Testis (tissue), 2 donors: ENCODE measurements at regions not wholly inside any gene's neighbourhood (a gene's known extent, or its start where the extent isn't known, plus 50 kb on each side); places are given as distances from the start of the nearest gene placed in this dataset.

ENCODE experiments used
- DNase-seq: peaks from one replicate; pipeline ENCODE4 v3.0.0-alpha.2; 2019
- H3K27ac ChIP-seq, 2 donors: fragments of 200-600 bp; sonication (generic); one replicate each; pipeline ENCODE4 v1.5.1; 2019
- H3K27me3 ChIP-seq: fragments of 200-600 bp; sonication (generic); one replicate; pipeline ENCODE4 v1.5.1; 2019
- H3K36me3 ChIP-seq: fragments of 200-600 bp; sonication (generic); one replicate; pipeline ENCODE4 v1.5.1; 2017; ENCODE audit warnings: low read depth; ENCODE audit errors: missing control alignments
- H3K4me1 ChIP-seq: fragments of 200-600 bp; sonication (generic); one replicate; pipeline ENCODE4 v1.5.1; 2019
- H3K4me3 ChIP-seq, 2 donors: fragments of 200-600 bp; sonication (generic); one replicate each; pipeline ENCODE4 v1.5.1; 2017 to 2019
- H3K9me3 ChIP-seq: fragments of 200-600 bp; sonication (generic); one replicate; pipeline ENCODE4 v1.5.1; 2017
- CTCF ChIP-seq, 3 experiments: fragments of 450-650 bp in 2 of 3; fragments of 200-600 bp in 1 of 3; sonication (generic) in 1 of 3; IDR thresholded peaks; one replicate each; pipeline ENCODE4 v1.5.1; 2016 to 2019; ENCODE audit warnings: antibody characterized with exemption in 3 of 3, mild to moderate bottlenecking in 2 of 3, moderate library complexity in 1 of 3
- POLR2A ChIP-seq: fragments of 450-650 bp; IDR thresholded peaks from one replicate; pipeline ENCODE4 v1.6.1; 2017; ENCODE audit warnings: antibody characterized with exemption, mild to moderate bottlenecking, moderate library complexity
- WGBS, 2 donors: methylation state at CpG; one replicate each; pipeline ENCODE4 v1.1.5; 2018; 5-methylcytosine and 5-hydroxymethylcytosine counted together
- intact Hi-C: fragments of 100-400 bp; cut with DNase I; formaldehyde crosslinking; loops from one replicate; pipeline ENCODE4 v1.15.1; 2023; ENCODE audit warnings: low total_unique reads

- Histone ChIP-seq H3K4me3 (no peak overlapping the region), H3K27me3 (no peaks in the 10 kb centered on the region), H3K36me3 (no peaks in the 10 kb centered on the region), H3K9me3 (no peaks in the 10 kb centered on the region), H3K27ac (no peak overlapping the region), H3K4me1 (no peaks in the 10 kb centered on the region)
- TF ChIP-seq POLR2A (no peak), CTCF (IDR thresholded peaks at IDR 0.05) (no peak)
- DNase-seq = no peak
- intact Hi-C loops = no loop called here
- 82 to 87% methylated on average over 2 of the region's 2 CpGs for WGBS, 2 donors
These were observed 188.2 kb upstream of the RUNX1 start for GRCh38 chr21:35237287-35237686.

GRCh38 chr21:35236090-35236489 lies 187.0 kb upstream of the RUNX1 start:
- no peak for TF ChIP-seq POLR2A
- no peak for TF ChIP-seq CTCF (IDR thresholded peaks at IDR 0.05)
- H3K36me3 ChIP-seq = no peaks in the 10 kb centered on the region
- H3K27me3 ChIP-seq = no peaks in the 10 kb centered on the region
- DNase-seq = no peak
- no peaks in the 10 kb centered on the region for H3K4me1 ChIP-seq
- H3K9me3 ChIP-seq = no peaks in the 10 kb centered on the region
- intact Hi-C loops = no loop called here
- WGBS, 2 donors = 92 to 97% methylated on average over 1 of the region's 1 CpG
- H3K27ac ChIP-seq = no peak overlapping the region
- no peak overlapping the region for H3K4me3 ChIP-seq

- Histone ChIP-seq H3K27ac (no peak overlapping the region), H3K36me3 (no peaks in the 10 kb centered on the region), H3K4me3 (no peak overlapping the region), H3K4me1 (no peaks in the 10 kb centered on the region), H3K9me3 (no peaks in the 10 kb centered on the region), H3K27me3 (no peaks in the 10 kb centered on the region)
- TF ChIP-seq CTCF (IDR thresholded peaks at IDR 0.05) (no peak), POLR2A (no peak)
- 82% methylated on average over 5 of the region's 5 CpGs for WGBS, 2 donors
- intact Hi-C loops = no loop called here
- no peak for DNase-seq
These were observed 185.6 kb upstream of the RUNX1 start for GRCh38 chr21:35234725-35235124.

GRCh38 chr21:35233756-35234155 lies 184.7 kb upstream of the RUNX1 start:
- Histone ChIP-seq H3K27me3 (no peaks in the 10 kb centered on the region), H3K36me3 (no peaks in the 10 kb centered on the region), H3K9me3 (no peaks in the 10 kb centered on the region), H3K27ac (no peak overlapping the region), H3K4me3 (no peak overlapping the region), H3K4me1 (no peaks in the 10 kb centered on the region)
- TF ChIP-seq CTCF (IDR thresholded peaks at IDR 0.05) = no peak
- no peak for TF ChIP-seq POLR2A
- DNase-seq = no peak
- intact Hi-C loops = no loop called here
- WGBS, 2 donors = 94 to 95% methylated on average over 3 of the region's 3 CpGs

- DNase-seq = peak; percentile 22
- Histone ChIP-seq H3K27ac (no peak overlapping the region), H3K4me1 (no peaks in the 10 kb centered on the region), H3K36me3 (no peaks in the 10 kb centered on the region), H3K9me3 (no peaks in the 10 kb centered on the region), H3K27me3 (no peaks in the 10 kb centered on the region), H3K4me3 (no peak overlapping the region)
- WGBS, 2 donors = 62 to 69% methylated on average over 11 of the region's 11 CpGs
- TF ChIP-seq POLR2A (no peak), CTCF (IDR thresholded peaks at IDR 0.05) (no peak)
- intact Hi-C loops = no loop called here
These were observed 183.6 kb upstream of the RUNX1 start for GRCh38 chr21:35232545-35233176.
